AG04449 (cell line): ENCODE measurements at regions not wholly inside any gene's neighbourhood (a gene's known extent, or its start where the extent isn't known, plus 50 kb on each side); places are given as distances from the start of the nearest gene placed in this dataset.
"Not testable (repeated sequence)": the region's sequence is repeated elsewhere in the genome, so short reads cannot be mapped to it uniquely, and the experiment has no call there.

ENCODE experiments used
- CTCF ChIA-PET: fragments of 350-600 bp; formaldehyde crosslinking; extraction: SDS; loops from one replicate; lab custom pipeline; 2021; ENCODE audit warnings: antibody characterized with exemption; lab: Yijun Ruan, JAX
- POLR2A ChIA-PET: fragments of 400-600, 350-600 bp; formaldehyde crosslinking; extraction: SDS; loops from one replicate; lab custom pipeline; 2020; ENCODE audit warnings: antibody characterized with exemption, inconsistent platforms; lab: Yijun Ruan, JAX
- DNase-seq: peaks from one replicate; pipeline ENCODE4 v3.0.0-alpha.2; 2010; ENCODE audit warnings: low read depth, low spot score
- H3K4me3 ChIP-seq: 2 replicates; pipeline ENCODE4 v1.5.1; 2011; ENCODE audit warnings: low read depth, mild to moderate bottlenecking, control low read depth, low read length
- CTCF ChIP-seq: IDR thresholded peaks from one replicate; pipeline ENCODE4 v1.5.1; 2011; ENCODE audit warnings: mild to moderate bottlenecking, moderate library complexity, low read length, control low read depth, inconsistent platforms; ENCODE audit not compliant: insufficient read depth; ENCODE audit errors: missing control alignments

GRCh38 chr3:162558016-162558415 is 1061.4 kb downstream of the OTOL1 start:
- ChIA-PET POLR2A (no interaction called here), CTCF (no interaction called here)
- no peak for TF ChIP-seq CTCF
- no peak overlapping the region for H3K4me3 ChIP-seq
- DNase-seq, result no peak

- POLR2A ChIA-PET, result no interaction called here
- TF ChIP-seq CTCF, result no peak
- no peak overlapping the region for H3K4me3 ChIP-seq
- DNase-seq, result no peak
- CTCF ChIA-PET, result no interaction called here
Measured at GRCh38 chr3:162568706-162569105, 1072.1 kb downstream of the OTOL1 start.

GRCh38 chr3:162569314-162569713 is 1072.7 kb downstream of the OTOL1 start:
- DNase-seq, result no peak
- ChIA-PET CTCF (no interaction called here), POLR2A (no interaction called here)
- H3K4me3 ChIP-seq, result no peak overlapping the region
- no peak for TF ChIP-seq CTCF

- ChIA-PET POLR2A (no interaction called here), CTCF (no interaction called here)
- H3K4me3 ChIP-seq, result no peak overlapping the region
- no peak for TF ChIP-seq CTCF
- no peak for DNase-seq
Measured at GRCh38 chr3:162584986-162585385, 1088.4 kb downstream of the OTOL1 start.

- H3K4me3 ChIP-seq, result no peak overlapping the region
- DNase-seq, result no peak
- POLR2A ChIA-PET, result no interaction called here
- CTCF ChIA-PET, result no interaction called here
- TF ChIP-seq CTCF, result no peak
Measured at GRCh38 chr3:162586591-162586990, 1090.0 kb downstream of the OTOL1 start.

- POLR2A ChIA-PET, result no interaction called here
- H3K4me3 ChIP-seq, result no peak overlapping the region
- CTCF ChIA-PET, result no interaction called here
- TF ChIP-seq CTCF, result no peak
- no peak for DNase-seq
Measured at GRCh38 chr3:162597226-162597625, 1100.6 kb downstream of the OTOL1 start.

GRCh38 chr3:162598500-162598899 is 1101.9 kb downstream of the OTOL1 start:
- CTCF ChIA-PET, DNase-seq: not testable (repeated sequence)

GRCh38 chr3:162599742-162600141 is 1103.1 kb downstream of the OTOL1 start:
- H3K4me3 ChIP-seq, DNase-seq, CTCF ChIA-PET, POLR2A ChIA-PET: not testable (repeated sequence)

More at GRCh38 chr3:162598500-162598899, 1101.9 kb downstream of the OTOL1 start:
- POLR2A ChIA-PET, H3K4me3 ChIP-seq: not testable (repeated sequence)
